WTC11 (cell line): ENCODE measurements at regions not wholly inside any gene's neighbourhood (a gene's known extent, or its start where the extent isn't known, plus 50 kb on each side); places are given as distances from the start of the nearest gene placed in this dataset.

Experiments
- ATAC-seq: fragments of 200-7000 bp; cut with Tn5 transposase; 2 replicates; pipeline ENCODE4 v1.10.0; 2021; ENCODE audit warnings: mild to moderate bottlenecking, moderate library complexity
- CTCF ChIA-PET: fragments of 300-600 bp; sonication (Branson Sonifier 250); formaldehyde crosslinking; loops from one replicate; lab custom pipeline; 2021; ENCODE audit warnings: antibody characterized with exemption; lab: Charles Lee
- POLR2A ChIA-PET: fragments of 350-600 bp; sonication (Branson Sonifier 250); formaldehyde crosslinking; loops from one replicate; lab custom pipeline; 2021; ENCODE audit warnings: antibody characterized with exemption; lab: Charles Lee
- DNase-seq: peaks from one replicate; pipeline ENCODE4 v3.0.0; 2021; ENCODE audit warnings: low spot score
- H3K27ac Mint-ChIP-seq: 2 replicates; pipeline ENCODE4 v1.8.0; 2021; ENCODE audit warnings: mixed read lengths
- H3K27me3 Mint-ChIP-seq: 2 replicates; pipeline ENCODE4 v1.8.0; 2021; ENCODE audit warnings: low read depth, mild to moderate bottlenecking, moderate library complexity, mixed read lengths
- H3K36me3 Mint-ChIP-seq: 2 replicates; pipeline ENCODE4 v1.8.0; 2021; ENCODE audit warnings: mixed read lengths
- H3K4me1 Mint-ChIP-seq: 2 replicates; pipeline ENCODE4 v1.8.0; 2022; ENCODE audit warnings: mixed read lengths
- H3K4me3 Mint-ChIP-seq: 2 replicates; pipeline ENCODE4 v1.8.0; 2021; ENCODE audit warnings: mild to moderate bottlenecking, moderate library complexity, mixed read lengths
- H3K9me3 Mint-ChIP-seq: 2 replicates; pipeline ENCODE4 v1.8.0; 2021; ENCODE audit warnings: mixed read lengths
- ATF1 ChIP-seq: sonication (generic); formaldehyde crosslinking; IDR thresholded peaks from 2 replicates; pipeline ENCODE4 v1.8.1; 2023; ENCODE audit warnings: mild to moderate bottlenecking, moderate library complexity, missing genetic modification reagents
- FOXP1 ChIP-seq: sonication (generic); formaldehyde crosslinking; IDR thresholded peaks from 2 replicates; pipeline ENCODE4 v1.8.0; 2022; ENCODE audit warnings: missing genetic modification reagents, mild to moderate bottlenecking, moderate library complexity, borderline replicate concordance
- GABPB1 ChIP-seq: sonication (generic); formaldehyde crosslinking; IDR thresholded peaks from 2 replicates; pipeline ENCODE4 v1.8.1; 2023; ENCODE audit warnings: mild to moderate bottlenecking, missing genetic modification reagents
- IRF2 ChIP-seq: sonication (generic); formaldehyde crosslinking; IDR thresholded peaks from 2 replicates; pipeline ENCODE4 v1.8.0; 2022; ENCODE audit warnings: low read depth, missing genetic modification reagents, borderline replicate concordance
- MXD4 ChIP-seq: fragments of 250-450 bp; sonication (Bioruptor Pico); IDR thresholded peaks from 2 replicates; pipeline ENCODE4 v1.8.0; 2021; ENCODE audit warnings: mild to moderate bottlenecking, moderate library complexity, borderline replicate concordance
- NFE2L1 ChIP-seq: sonication (generic); formaldehyde crosslinking; IDR thresholded peaks from 2 replicates; pipeline ENCODE4 v1.8.1; 2023; ENCODE audit warnings: missing genetic modification reagents
- NR3C1 ChIP-seq: sonication (generic); formaldehyde crosslinking; conservative IDR thresholded peaks from 2 replicates; pipeline ENCODE4 v1.8.1; 2023; ENCODE audit warnings: low read depth, mild to moderate bottlenecking, missing genetic modification reagents
- TEAD4 ChIP-seq: sonication (generic); formaldehyde crosslinking; IDR thresholded peaks from 2 replicates; pipeline ENCODE4 v1.8.0; 2022; ENCODE audit warnings: mild to moderate bottlenecking, missing genetic modification reagents
- ZNF121 ChIP-seq: sonication (generic); formaldehyde crosslinking; IDR thresholded peaks from 2 replicates; pipeline ENCODE4 v1.8.0; 2023; ENCODE audit warnings: missing genetic modification reagents
- ZNF138 ChIP-seq: sonication (generic); formaldehyde crosslinking; conservative IDR thresholded peaks from 2 replicates; pipeline ENCODE4 v1.8.1; 2022; ENCODE audit warnings: mild to moderate bottlenecking, moderate library complexity, missing genetic modification reagents
- ZNF416 ChIP-seq: fragments of 250-450 bp; sonication (Bioruptor Pico); IDR thresholded peaks from 2 replicates; pipeline ENCODE4 v1.9.0; 2021; ENCODE audit warnings: mild to moderate bottlenecking, inconsistent platforms
- TF ChIP-seq, protein P1 (sequence below): sonication (generic); formaldehyde crosslinking; IDR thresholded peaks from 2 replicates; pipeline ENCODE4 v1.8.0; 2023; ENCODE audit warnings: mild to moderate bottlenecking, missing genetic modification reagents
- TF ChIP-seq, protein P2 (sequence below): sonication (generic); formaldehyde crosslinking; IDR thresholded peaks from 2 replicates; pipeline ENCODE4 v1.8.1; 2023; ENCODE audit warnings: mild to moderate bottlenecking, missing genetic modification reagents, borderline replicate concordance
- TF ChIP-seq, protein P3 (sequence below): sonication (generic); formaldehyde crosslinking; IDR thresholded peaks from 2 replicates; pipeline ENCODE4 v1.8.1; 2023; ENCODE audit warnings: mild to moderate bottlenecking, missing genetic modification reagents, moderate library complexity
- TF ChIP-seq, protein P4 (sequence below): sonication (generic); formaldehyde crosslinking; IDR thresholded peaks from 2 replicates; pipeline ENCODE4 v1.8.0; 2023; ENCODE audit warnings: missing genetic modification reagents, mild to moderate bottlenecking, borderline replicate concordance
- TF ChIP-seq, protein P5 (sequence below): sonication (generic); formaldehyde crosslinking; IDR thresholded peaks from 2 replicates; pipeline ENCODE4 v1.8.1; 2022; ENCODE audit warnings: low read depth, missing genetic modification reagents, borderline replicate concordance
- TF ChIP-seq, protein P6 (sequence below): fragments of 250-450 bp; sonication (Bioruptor Pico); IDR thresholded peaks from 2 replicates; pipeline ENCODE4 v1.9.0; 2021; ENCODE audit warnings: moderate library complexity, mild to moderate bottlenecking, inconsistent platforms, borderline replicate concordance

DNA sequence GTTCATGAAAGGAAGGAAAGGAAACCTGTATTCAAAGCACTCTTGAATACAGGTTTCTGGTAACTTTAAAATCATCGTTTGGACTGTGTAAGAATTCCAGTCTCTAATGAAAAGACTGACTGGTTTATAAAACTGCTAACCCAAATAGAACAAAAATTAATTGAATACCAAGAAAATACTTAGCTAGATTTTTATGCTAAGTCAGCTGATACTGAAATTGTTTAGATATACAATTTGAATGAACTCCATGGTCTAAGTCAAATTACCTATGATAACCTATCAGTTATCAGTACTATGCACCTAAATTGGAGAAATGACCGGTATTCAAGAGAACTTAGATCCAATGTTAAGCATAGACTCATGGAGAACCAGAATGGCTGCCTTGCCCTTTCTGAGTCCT lies 338.3 kb downstream of the RNF144B start:
- Mint-ChIP-seq H3K27ac (no peak overlapping the region), H3K27me3 (no peaks in the 10 kb centered on the region), H3K4me3 (no peak overlapping the region), H3K4me1 (peaks cover 4% of the 10 kb centered on the region)
- DNase-seq (no peak), ATAC-seq (no peak)
- ChIA-PET POLR2A (no interaction called here), CTCF (no interaction called here)
- no peak for TF ChIP-seq ZNF121 (CRISPR knock-in tag)
- TF ChIP-seq MXD4 (CRISPR knock-in tag), result no peak
- TF ChIP-seq, protein P1, sequence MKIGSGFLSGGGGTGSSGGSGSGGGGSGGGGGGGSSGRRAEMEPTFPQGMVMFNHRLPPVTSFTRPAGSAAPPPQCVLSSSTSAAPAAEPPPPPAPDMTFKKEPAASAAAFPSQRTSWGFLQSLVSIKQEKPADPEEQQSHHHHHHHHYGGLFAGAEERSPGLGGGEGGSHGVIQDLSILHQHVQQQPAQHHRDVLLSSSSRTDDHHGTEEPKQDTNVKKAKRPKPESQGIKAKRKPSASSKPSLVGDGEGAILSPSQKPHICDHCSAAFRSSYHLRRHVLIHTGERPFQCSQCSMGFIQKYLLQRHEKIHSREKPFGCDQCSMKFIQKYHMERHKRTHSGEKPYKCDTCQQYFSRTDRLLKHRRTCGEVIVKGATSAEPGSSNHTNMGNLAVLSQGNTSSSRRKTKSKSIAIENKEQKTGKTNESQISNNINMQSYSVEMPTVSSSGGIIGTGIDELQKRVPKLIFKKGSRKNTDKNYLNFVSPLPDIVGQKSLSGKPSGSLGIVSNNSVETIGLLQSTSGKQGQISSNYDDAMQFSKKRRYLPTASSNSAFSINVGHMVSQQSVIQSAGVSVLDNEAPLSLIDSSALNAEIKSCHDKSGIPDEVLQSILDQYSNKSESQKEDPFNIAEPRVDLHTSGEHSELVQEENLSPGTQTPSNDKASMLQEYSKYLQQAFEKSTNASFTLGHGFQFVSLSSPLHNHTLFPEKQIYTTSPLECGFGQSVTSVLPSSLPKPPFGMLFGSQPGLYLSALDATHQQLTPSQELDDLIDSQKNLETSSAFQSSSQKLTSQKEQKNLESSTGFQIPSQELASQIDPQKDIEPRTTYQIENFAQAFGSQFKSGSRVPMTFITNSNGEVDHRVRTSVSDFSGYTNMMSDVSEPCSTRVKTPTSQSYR (CRISPR knock-in tag), result no peak
- TF ChIP-seq NFE2L1, result no peak
- TF ChIP-seq NR3C1, result no peak
- no peak for TF ChIP-seq ZNF416
- no peak for TF ChIP-seq FOXP1 (CRISPR knock-in tag)
- TF ChIP-seq, all 79 proteins: peak for 0
- Mint-ChIP-seq H3K36me3 (peaks cover 10% of the 10 kb centered on the region; the same call in 1 of the 2 replicates), H3K9me3 (peaks cover 31% of the 10 kb centered on the region)

DNA sequence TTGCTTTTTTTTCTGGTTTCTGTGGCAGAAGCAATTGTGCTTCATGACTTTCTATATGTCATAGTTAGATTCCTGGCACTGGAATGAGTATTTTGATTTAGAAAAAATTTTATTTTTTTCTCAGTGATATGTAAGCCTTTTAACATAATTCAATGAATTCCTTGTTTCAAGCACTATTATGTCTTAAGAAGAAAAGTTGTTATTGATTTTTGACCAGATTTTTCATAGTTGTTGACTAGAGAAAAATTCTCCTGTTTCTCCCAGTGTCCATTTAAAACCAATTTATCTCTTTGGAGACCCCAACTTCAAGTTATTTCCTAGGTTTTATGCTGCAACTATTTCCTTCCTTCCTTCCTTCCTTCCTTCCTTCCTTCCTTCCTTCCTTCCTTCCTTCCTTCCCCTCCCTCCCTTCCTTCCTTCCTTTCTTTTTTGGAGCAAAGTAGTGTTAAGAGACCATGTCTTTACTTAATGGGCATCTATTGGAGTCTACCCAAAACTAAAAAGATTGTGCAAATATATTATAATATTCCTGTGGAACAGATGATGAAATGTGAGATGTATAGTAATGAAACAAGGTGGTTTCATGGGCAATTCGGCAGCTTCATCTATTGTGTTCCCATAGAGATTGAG lies 346.9 kb downstream of the RNF144B start:
- no peaks in the 10 kb centered on the region for H3K36me3 Mint-ChIP-seq
- ChIA-PET POLR2A (no interaction called here), CTCF (interaction anchor here (1.0 kb wide), 1 partner anchor 14 kb away, joined by 3 read pairs; no protein-coding TSS in a partner anchor)
- ATAC-seq (no peak), DNase-seq (no peak)
- H3K4me3 Mint-ChIP-seq, result no peak overlapping the region
- no peak overlapping the region for H3K27ac Mint-ChIP-seq
- peaks cover 3% of the 10 kb centered on the region; the same call in 1 of the 2 replicates for H3K4me1 Mint-ChIP-seq
- peaks cover 8% of the 10 kb centered on the region for H3K9me3 Mint-ChIP-seq
- no peaks in the 10 kb centered on the region for H3K27me3 Mint-ChIP-seq
- no peak for TF ChIP-seq ZNF138 (CRISPR knock-in tag)
- TF ChIP-seq, protein P2, sequence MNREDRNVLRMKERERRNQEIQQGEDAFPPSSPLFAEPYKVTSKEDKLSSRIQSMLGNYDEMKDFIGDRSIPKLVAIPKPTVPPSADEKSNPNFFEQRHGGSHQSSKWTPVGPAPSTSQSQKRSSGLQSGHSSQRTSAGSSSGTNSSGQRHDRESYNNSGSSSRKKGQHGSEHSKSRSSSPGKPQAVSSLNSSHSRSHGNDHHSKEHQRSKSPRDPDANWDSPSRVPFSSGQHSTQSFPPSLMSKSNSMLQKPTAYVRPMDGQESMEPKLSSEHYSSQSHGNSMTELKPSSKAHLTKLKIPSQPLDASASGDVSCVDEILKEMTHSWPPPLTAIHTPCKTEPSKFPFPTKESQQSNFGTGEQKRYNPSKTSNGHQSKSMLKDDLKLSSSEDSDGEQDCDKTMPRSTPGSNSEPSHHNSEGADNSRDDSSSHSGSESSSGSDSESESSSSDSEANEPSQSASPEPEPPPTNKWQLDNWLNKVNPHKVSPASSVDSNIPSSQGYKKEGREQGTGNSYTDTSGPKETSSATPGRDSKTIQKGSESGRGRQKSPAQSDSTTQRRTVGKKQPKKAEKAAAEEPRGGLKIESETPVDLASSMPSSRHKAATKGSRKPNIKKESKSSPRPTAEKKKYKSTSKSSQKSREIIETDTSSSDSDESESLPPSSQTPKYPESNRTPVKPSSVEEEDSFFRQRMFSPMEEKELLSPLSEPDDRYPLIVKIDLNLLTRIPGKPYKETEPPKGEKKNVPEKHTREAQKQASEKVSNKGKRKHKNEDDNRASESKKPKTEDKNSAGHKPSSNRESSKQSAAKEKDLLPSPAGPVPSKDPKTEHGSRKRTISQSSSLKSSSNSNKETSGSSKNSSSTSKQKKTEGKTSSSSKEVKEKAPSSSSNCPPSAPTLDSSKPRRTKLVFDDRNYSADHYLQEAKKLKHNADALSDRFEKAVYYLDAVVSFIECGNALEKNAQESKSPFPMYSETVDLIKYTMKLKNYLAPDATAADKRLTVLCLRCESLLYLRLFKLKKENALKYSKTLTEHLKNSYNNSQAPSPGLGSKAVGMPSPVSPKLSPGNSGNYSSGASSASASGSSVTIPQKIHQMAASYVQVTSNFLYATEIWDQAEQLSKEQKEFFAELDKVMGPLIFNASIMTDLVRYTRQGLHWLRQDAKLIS (CRISPR knock-in tag), result no peak
- no peak for TF ChIP-seq ATF1
- TF ChIP-seq, protein P3, sequence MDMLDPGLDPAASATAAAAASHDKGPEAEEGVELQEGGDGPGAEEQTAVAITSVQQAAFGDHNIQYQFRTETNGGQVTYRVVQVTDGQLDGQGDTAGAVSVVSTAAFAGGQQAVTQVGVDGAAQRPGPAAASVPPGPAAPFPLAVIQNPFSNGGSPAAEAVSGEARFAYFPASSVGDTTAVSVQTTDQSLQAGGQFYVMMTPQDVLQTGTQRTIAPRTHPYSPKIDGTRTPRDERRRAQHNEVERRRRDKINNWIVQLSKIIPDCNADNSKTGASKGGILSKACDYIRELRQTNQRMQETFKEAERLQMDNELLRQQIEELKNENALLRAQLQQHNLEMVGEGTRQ, result no peak
- no peak for TF ChIP-seq FOXP1 (CRISPR knock-in tag)
- TF ChIP-seq, protein P4, sequence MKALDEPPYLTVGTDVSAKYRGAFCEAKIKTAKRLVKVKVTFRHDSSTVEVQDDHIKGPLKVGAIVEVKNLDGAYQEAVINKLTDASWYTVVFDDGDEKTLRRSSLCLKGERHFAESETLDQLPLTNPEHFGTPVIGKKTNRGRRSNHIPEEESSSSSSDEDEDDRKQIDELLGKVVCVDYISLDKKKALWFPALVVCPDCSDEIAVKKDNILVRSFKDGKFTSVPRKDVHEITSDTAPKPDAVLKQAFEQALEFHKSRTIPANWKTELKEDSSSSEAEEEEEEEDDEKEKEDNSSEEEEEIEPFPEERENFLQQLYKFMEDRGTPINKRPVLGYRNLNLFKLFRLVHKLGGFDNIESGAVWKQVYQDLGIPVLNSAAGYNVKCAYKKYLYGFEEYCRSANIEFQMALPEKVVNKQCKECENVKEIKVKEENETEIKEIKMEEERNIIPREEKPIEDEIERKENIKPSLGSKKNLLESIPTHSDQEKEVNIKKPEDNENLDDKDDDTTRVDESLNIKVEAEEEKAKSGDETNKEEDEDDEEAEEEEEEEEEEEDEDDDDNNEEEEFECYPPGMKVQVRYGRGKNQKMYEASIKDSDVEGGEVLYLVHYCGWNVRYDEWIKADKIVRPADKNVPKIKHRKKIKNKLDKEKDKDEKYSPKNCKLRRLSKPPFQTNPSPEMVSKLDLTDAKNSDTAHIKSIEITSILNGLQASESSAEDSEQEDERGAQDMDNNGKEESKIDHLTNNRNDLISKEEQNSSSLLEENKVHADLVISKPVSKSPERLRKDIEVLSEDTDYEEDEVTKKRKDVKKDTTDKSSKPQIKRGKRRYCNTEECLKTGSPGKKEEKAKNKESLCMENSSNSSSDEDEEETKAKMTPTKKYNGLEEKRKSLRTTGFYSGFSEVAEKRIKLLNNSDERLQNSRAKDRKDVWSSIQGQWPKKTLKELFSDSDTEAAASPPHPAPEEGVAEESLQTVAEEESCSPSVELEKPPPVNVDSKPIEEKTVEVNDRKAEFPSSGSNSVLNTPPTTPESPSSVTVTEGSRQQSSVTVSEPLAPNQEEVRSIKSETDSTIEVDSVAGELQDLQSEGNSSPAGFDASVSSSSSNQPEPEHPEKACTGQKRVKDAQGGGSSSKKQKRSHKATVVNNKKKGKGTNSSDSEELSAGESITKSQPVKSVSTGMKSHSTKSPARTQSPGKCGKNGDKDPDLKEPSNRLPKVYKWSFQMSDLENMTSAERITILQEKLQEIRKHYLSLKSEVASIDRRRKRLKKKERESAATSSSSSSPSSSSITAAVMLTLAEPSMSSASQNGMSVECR, result no peak
- no peak for TF ChIP-seq TEAD4 (CRISPR knock-in tag)
- TF ChIP-seq, protein P1 (CRISPR knock-in tag), result no peak
- no peak for TF ChIP-seq GABPB1
- TF ChIP-seq, protein P5, sequence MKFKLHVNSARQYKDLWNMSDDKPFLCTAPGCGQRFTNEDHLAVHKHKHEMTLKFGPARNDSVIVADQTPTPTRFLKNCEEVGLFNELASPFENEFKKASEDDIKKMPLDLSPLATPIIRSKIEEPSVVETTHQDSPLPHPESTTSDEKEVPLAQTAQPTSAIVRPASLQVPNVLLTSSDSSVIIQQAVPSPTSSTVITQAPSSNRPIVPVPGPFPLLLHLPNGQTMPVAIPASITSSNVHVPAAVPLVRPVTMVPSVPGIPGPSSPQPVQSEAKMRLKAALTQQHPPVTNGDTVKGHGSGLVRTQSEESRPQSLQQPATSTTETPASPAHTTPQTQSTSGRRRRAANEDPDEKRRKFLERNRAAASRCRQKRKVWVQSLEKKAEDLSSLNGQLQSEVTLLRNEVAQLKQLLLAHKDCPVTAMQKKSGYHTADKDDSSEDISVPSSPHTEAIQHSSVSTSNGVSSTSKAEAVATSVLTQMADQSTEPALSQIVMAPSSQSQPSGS (CRISPR knock-in tag), result no peak
- TF ChIP-seq, protein P6, sequence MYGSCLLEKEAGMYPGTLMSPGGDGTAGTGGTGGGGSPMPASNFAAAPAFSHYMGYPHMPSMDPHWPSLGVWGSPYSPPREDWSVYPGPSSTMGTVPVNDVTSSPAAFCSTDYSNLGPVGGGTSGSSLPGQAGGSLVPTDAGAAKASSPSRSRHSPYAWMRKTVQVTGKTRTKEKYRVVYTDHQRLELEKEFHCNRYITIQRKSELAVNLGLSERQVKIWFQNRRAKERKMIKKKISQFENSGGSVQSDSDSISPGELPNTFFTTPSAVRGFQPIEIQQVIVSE (CRISPR knock-in tag), result no peak
- TF ChIP-seq IRF2 (CRISPR knock-in tag), result no peak
